GM12878 (cell line): ENCODE measurements at regions not wholly inside any gene's neighbourhood (a gene's known extent, or its start where the extent isn't known, plus 50 kb on each side); places are given as distances from the start of the nearest gene placed in this dataset.

Source experiments
- ATAC-seq: fragments of 200-7000 bp; cut with Tn5 transposase; 3 replicates; pipeline ENCODE4 v1.9.1; 2020; ENCODE audit warnings: mild to moderate bottlenecking, moderate library complexity
- BruUV-seq: library from RNA; stranded (reverse); fragments of 400-500 nt; replicated peaks from 2 replicates; lab custom pipeline; 2021; lab: Mats Ljungman, UMichigan
- CTCF ChIA-PET: fragments of 300-600 bp; sonication (Branson Sonifier 250); formaldehyde crosslinking; extraction: SDS; loops from one replicate; lab custom pipeline; 2021; ENCODE audit warnings: inconsistent platforms; lab: Yijun Ruan, JAX
- POLR2A ChIA-PET: fragments of 350-600 bp; formaldehyde crosslinking; extraction: SDS; loops from one replicate; lab custom pipeline; 2021; ENCODE audit warnings: inconsistent platforms; lab: Charles Lee
- RAD21 ChIA-PET: fragments of 300-600 bp; sonication (Branson Sonifier 250); formaldehyde crosslinking; loops from one replicate; lab custom pipeline; 2023; ENCODE audit warnings: antibody characterized with exemption; ENCODE audit not compliant: unreplicated experiment; lab: Charles Lee
- SMC1A ChIA-PET: fragments of 300-600 bp; sonication (Branson Sonifier 250); formaldehyde crosslinking; loops from one replicate; lab custom pipeline; 2023; ENCODE audit not compliant: unreplicated experiment, uncharacterized antibody; lab: Charles Lee
- DNase-seq: peaks from one replicate; pipeline ENCODE4 v3.0.0-alpha.2; 2011; ENCODE audit warnings: low read depth, low spot score
- FAIRE-seq: peaks from 3 replicates; lab custom pipeline; 2011; peaks lifted over from hg19 to GRCh38; lab: Jason Lieb, UNC
- H2AFZ ChIP-seq: 2 replicates; pipeline ENCODE4 v1.6.0; 2011; ENCODE audit warnings: low read depth, low read length, control low read depth; ENCODE audit not compliant: control insufficient read depth
- H3K27ac ChIP-seq: 2 replicates; pipeline ENCODE4 v1.5.1; 2011; ENCODE audit warnings: control low read depth; ENCODE audit not compliant: control insufficient read depth, insufficient read depth
- H3K27me3 ChIP-seq, 2 experiments: replicated peaks in 1 of 2; 2 replicates each; pipeline versions ENCODE4 v1.6.0 to v1.6.1; 2011; ENCODE audit warnings: low read length in 1 of 2; ENCODE audit not compliant: control insufficient read depth in 2 of 2, insufficient read depth in 2 of 2
- H3K36me3 ChIP-seq, 2 experiments: 2 replicates each; pipeline ENCODE4 v1.5.1; 2011; ENCODE audit warnings: low read length in 1 of 2; ENCODE audit not compliant: control insufficient read depth in 2 of 2, insufficient read depth in 2 of 2
- H3K4me1 ChIP-seq: 2 replicates; pipeline ENCODE4 v1.6.1; 2011; ENCODE audit warnings: mild to moderate bottlenecking, low read length, moderate library complexity, mixed read lengths; ENCODE audit not compliant: control insufficient read depth, insufficient read depth
- H3K4me2 ChIP-seq: 2 replicates; pipeline ENCODE4 v1.6.0; 2011; ENCODE audit warnings: control low read depth; ENCODE audit not compliant: control insufficient read depth, insufficient read depth
- H3K4me3 ChIP-seq: fragments of 200-600 bp; sonication (generic); 2 replicates; pipeline ENCODE4 v1.5.1; 2016
- H3K79me2 ChIP-seq: 2 replicates; pipeline ENCODE4 v1.6.0; 2011; ENCODE audit warnings: low read length; ENCODE audit not compliant: control insufficient read depth, insufficient read depth
- H3K9ac ChIP-seq: 2 replicates; pipeline ENCODE4 v1.8.0; 2011; ENCODE audit warnings: low read length, control low read depth, mixed read lengths; ENCODE audit not compliant: control insufficient read depth, insufficient read depth
- H3K9me3 ChIP-seq: replicated peaks from 3 replicates; pipeline ENCODE4 v1.5.1; 2011; ENCODE audit warnings: mild to moderate bottlenecking, low read length; ENCODE audit not compliant: control insufficient read depth, insufficient read depth
- H4K20me1 ChIP-seq: 2 replicates; pipeline ENCODE4 v1.6.0; 2011; ENCODE audit not compliant: control insufficient read depth, insufficient read depth
- HDAC6 ChIP-seq: fragments of 200-600 bp; sonication (generic); IDR thresholded peaks from one replicate; pipeline ENCODE4 v1.8.0; 2017; ENCODE audit warnings: antibody characterized with exemption; ENCODE audit not compliant: unreplicated experiment
- MTA3 ChIP-seq: IDR thresholded peaks from 2 replicates; pipeline ENCODE4 v1.6.1; 2012; ENCODE audit warnings: low read length, inconsistent platforms, borderline replicate concordance
- NFIC ChIP-seq: IDR thresholded peaks from 2 replicates; pipeline ENCODE4 v1.6.1; 2012; ENCODE audit warnings: low read depth, mild to moderate bottlenecking, inconsistent platforms, low read length, moderate library complexity
- NFXL1 ChIP-seq: fragments of 450-650 bp; IDR thresholded peaks from 2 replicates; pipeline ENCODE4 v1.6.1; 2017; ENCODE audit warnings: antibody characterized with exemption, mild to moderate bottlenecking, borderline replicate concordance
- NKRF ChIP-seq: fragments of 450-650 bp; conservative IDR thresholded peaks from 2 replicates; pipeline ENCODE4 v1.6.1; 2017; ENCODE audit warnings: mild to moderate bottlenecking, moderate library complexity
- PKNOX1 ChIP-seq: fragments of 450-650 bp; IDR thresholded peaks from 2 replicates; pipeline ENCODE4 v1.6.1; 2016; ENCODE audit warnings: mild to moderate bottlenecking
- POLR2A ChIP-seq: IDR thresholded peaks from 2 replicates; pipeline ENCODE4 v1.6.1; 2011; ENCODE audit warnings: low read depth, mild to moderate bottlenecking, low read length
- RAD21 ChIP-seq: IDR thresholded peaks from 2 replicates; pipeline ENCODE4 v1.6.1; 2011; ENCODE audit warnings: mild to moderate bottlenecking, low read depth, low read length, moderate library complexity; ENCODE audit not compliant: insufficient read depth
- RFX5 ChIP-seq: IDR thresholded peaks from 2 replicates; pipeline ENCODE4 v1.6.1; 2011; ENCODE audit warnings: low read depth, low read length, improper control_type of control experiment
- SKIL ChIP-seq: fragments of 450-650 bp; IDR thresholded peaks from 2 replicates; pipeline ENCODE4 v1.6.1; 2017; ENCODE audit warnings: mild to moderate bottlenecking, low read depth, inconsistent platforms; ENCODE audit not compliant: poor library complexity, severe bottlenecking
- SMAD5 ChIP-seq: IDR thresholded peaks from 2 replicates; pipeline ENCODE4 v1.6.1; 2016; ENCODE audit warnings: antibody characterized with exemption, low read depth
- SMARCA5 ChIP-seq: fragments of 450-650 bp; IDR thresholded peaks from 2 replicates; pipeline ENCODE4 v1.6.1; 2017; ENCODE audit warnings: mild to moderate bottlenecking
- SP1 ChIP-seq: IDR thresholded peaks from one replicate; pipeline ENCODE4 v1.6.1; 2011; ENCODE audit warnings: low read depth, low read length
- TBL1XR1 ChIP-seq: IDR thresholded peaks from 2 replicates; pipeline ENCODE4 v1.6.1; 2012; ENCODE audit warnings: low read depth, low read length, improper control_type of control experiment
- ZNF622 ChIP-seq: fragments of 450-650 bp; IDR thresholded peaks from 2 replicates; pipeline ENCODE4 v1.6.1; 2017; ENCODE audit warnings: mild to moderate bottlenecking, inconsistent platforms
- WGBS: methylation state at CpG from one replicate; pipeline ENCODE4 v1.1.6; 2016; ENCODE audit warnings: low lambda C conversion rate; ENCODE audit not compliant: insufficient replicate concordance, insufficient coverage; ENCODE audit errors: missing lambda C conversion rate; 5-methylcytosine and 5-hydroxymethylcytosine counted together
- in situ Hi-C: fragments of 300-500 bp; cut with MboI; formaldehyde crosslinking; loops from 9 replicates; pipeline ENCODE4 v1.14.3; 2018; ENCODE audit warnings: mixed read lengths
- intact Hi-C: fragments of 100-400 bp; cut with micrococcal nuclease; formaldehyde crosslinking; loops from one replicate; pipeline ENCODE4 v1.14.2; 2022; ENCODE audit not compliant: unreplicated experiment
- TF ChIP-seq, protein P1 (sequence below): fragments of 450-650 bp; IDR thresholded peaks from 2 replicates; pipeline ENCODE4 v1.6.1; 2017; ENCODE audit warnings: mild to moderate bottlenecking, moderate library complexity

GRCh38 chr7:114356133-114356532 is 58.5 kb upstream of the FOXP2 start (continued):
- no peak for TF ChIP-seq NKRF
- no peak for TF ChIP-seq SMARCA5
- TF ChIP-seq RFX5 = no peak
- TF ChIP-seq NFXL1 = no peak
- no peak for TF ChIP-seq ZNF622
- no peak for TF ChIP-seq MTA3

DNA sequence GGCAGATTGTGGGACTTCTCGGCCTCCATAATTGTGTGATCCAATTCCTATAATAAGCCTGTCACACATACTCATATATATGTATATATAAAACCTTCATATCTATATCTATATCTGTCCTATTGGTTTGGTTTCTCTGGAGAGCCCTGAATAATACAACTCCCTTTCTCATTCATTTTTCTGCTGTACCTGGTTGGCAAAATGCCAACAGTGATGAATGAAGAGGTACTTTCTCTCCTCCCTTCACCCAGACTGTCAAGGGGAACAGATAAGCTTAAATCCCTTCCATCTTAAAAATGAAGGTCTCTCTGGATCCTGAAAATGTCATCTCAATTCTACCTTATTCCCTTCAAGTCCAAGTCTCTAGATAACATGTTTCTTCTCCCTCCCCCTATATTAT is 60.3 kb upstream of the FOXP2 start:
- 16% methylated on average over 1 of the region's 1 CpG for WGBS
- TF ChIP-seq SKIL = no peak
- no peak for TF ChIP-seq POLR2A
- TF ChIP-seq HDAC6 = no peak
- no peak for TF ChIP-seq TBL1XR1
- TF ChIP-seq PKNOX1 = no peak
- TF ChIP-seq SMAD5 = no peak
- no peak for TF ChIP-seq RAD21
- TF ChIP-seq, protein P1, sequence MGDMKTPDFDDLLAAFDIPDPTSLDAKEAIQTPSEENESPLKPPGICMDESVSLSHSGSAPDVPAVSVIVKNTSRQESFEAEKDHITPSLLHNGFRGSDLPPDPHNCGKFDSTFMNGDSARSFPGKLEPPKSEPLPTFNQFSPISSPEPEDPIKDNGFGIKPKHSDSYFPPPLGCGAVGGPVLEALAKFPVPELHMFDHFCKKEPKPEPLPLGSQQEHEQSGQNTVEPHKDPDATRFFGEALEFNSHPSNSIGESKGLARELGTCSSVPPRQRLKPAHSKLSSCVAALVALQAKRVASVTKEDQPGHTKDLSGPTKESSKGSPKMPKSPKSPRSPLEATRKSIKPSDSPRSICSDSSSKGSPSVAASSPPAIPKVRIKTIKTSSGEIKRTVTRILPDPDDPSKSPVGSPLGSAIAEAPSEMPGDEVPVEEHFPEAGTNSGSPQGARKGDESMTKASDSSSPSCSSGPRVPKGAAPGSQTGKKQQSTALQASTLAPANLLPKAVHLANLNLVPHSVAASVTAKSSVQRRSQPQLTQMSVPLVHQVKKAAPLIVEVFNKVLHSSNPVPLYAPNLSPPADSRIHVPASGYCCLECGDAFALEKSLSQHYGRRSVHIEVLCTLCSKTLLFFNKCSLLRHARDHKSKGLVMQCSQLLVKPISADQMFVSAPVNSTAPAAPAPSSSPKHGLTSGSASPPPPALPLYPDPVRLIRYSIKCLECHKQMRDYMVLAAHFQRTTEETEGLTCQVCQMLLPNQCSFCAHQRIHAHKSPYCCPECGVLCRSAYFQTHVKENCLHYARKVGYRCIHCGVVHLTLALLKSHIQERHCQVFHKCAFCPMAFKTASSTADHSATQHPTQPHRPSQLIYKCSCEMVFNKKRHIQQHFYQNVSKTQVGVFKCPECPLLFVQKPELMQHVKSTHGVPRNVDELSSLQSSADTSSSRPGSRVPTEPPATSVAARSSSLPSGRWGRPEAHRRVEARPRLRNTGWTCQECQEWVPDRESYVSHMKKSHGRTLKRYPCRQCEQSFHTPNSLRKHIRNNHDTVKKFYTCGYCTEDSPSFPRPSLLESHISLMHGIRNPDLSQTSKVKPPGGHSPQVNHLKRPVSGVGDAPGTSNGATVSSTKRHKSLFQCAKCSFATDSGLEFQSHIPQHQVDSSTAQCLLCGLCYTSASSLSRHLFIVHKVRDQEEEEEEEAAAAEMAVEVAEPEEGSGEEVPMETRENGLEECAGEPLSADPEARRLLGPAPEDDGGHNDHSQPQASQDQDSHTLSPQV = no peak
- no peak for TF ChIP-seq SP1
- no peak for TF ChIP-seq NFIC
- ATAC-seq (no peak), FAIRE-seq (no peak), DNase-seq (no peak)
- H2AFZ ChIP-seq = no peak overlapping the region
- H3K27ac ChIP-seq = no peak overlapping the region
- no TSS peak for BruUV-seq
- H3K4me1 ChIP-seq = no peaks in the 10 kb centered on the region
- ChIA-PET RAD21 (no interaction called here), POLR2A (no interaction called here), SMC1A (interaction anchor here (1.1 kb wide), 1 partner anchor 44 kb away, joined by 3 read pairs; no protein-coding TSS in a partner anchor), CTCF (interaction anchor here (0.6 kb wide), 1 partner anchor 587 kb away, joined by 3 read pairs; no protein-coding TSS in a partner anchor)
- H3K36me3 ChIP-seq = no peaks in the 10 kb centered on the region
- no peak overlapping the region for H3K9ac ChIP-seq
- no peaks in the 10 kb centered on the region for H4K20me1 ChIP-seq
- intact Hi-C loops = no loop called here
- no peaks in the 10 kb centered on the region for H3K27me3 ChIP-seq
- H3K9me3 ChIP-seq = no peaks in the 10 kb centered on the region
- no peak overlapping the region for H3K4me2 ChIP-seq
- in situ Hi-C loops = no loop called here
- H3K79me2 ChIP-seq = no peaks in the 10 kb centered on the region
- no peak overlapping the region for H3K4me3 ChIP-seq
